ENCODE measurements at regions not wholly inside any gene's neighbourhood (a gene's known extent, or its start where the extent isn't known, plus 50 kb on each side); places are given as distances from the start of the nearest gene placed in this dataset.

DNA sequence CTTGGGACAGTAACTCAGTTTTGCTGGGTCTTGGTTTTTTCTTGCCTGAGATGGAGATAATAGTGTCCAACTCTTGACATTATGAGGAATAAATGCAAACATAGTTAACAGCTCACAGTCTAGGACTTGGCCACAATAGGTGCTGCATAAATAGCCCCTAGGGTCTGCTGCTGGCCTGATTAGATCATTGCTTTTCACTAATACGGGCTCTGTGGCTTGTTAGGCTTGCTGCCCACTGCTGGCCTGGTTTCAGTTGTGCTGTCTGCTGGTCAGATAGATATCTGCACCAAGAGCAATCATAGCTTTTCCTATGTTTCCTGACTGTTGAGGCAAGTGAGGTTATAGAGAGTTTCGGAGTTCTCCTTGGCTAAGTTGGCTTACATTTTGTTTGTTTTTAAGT is 246.1 kb downstream of the DNAJB9 start:
- no peak for TF ChIP-seq CTCF (IDR thresholded peaks at IDR 0.05; ENCODE audit: insufficient read depth, low read length)
- TF ChIP-seq GABPA (IDR thresholded peaks at IDR 0.05; ENCODE audit: low read depth) = no peak

Data from HL-60 (cell line).